IPS DF 4.7 (cell line): ENCODE measurements at regions not wholly inside any gene's neighbourhood (a gene's known extent, or its start where the extent isn't known, plus 50 kb on each side); places are given as distances from the start of the nearest gene placed in this dataset.

Experiments used
- DNase-seq: peaks from one replicate; pipeline ENCODE4 v3.0.0-alpha.2; 2013; ENCODE audit warnings: low spot score; ENCODE audit errors: extremely low read depth

GRCh38 chr3:88542916-88543315 is 393.2 kb downstream of the C3orf38 start:
- no peak for DNase-seq

GRCh38 chr3:88572450-88572849 is 422.7 kb downstream of the C3orf38 start:
- DNase-seq: no peak

GRCh38 chr3:88573472-88573871 is 423.7 kb downstream of the C3orf38 start:
- DNase-seq: no peak

GRCh38 chr3:88574146-88574545 is 424.4 kb downstream of the C3orf38 start:
- no peak for DNase-seq

GRCh38 chr3:88584451-88584850 is 434.7 kb downstream of the C3orf38 start:
- no peak for DNase-seq

GRCh38 chr3:88586121-88586640 is 436.4 kb downstream of the C3orf38 start:
- no peak for DNase-seq

- no peak for DNase-seq
These were observed 439.4 kb downstream of the C3orf38 start for GRCh38 chr3:88589138-88589537.

- no peak for DNase-seq
These were observed 445.3 kb downstream of the C3orf38 start for GRCh38 chr3:88595026-88595425.

- DNase-seq: no peak
These were observed 446.7 kb downstream of the C3orf38 start for GRCh38 chr3:88596451-88596850.

GRCh38 chr3:88610820-88611219 is 461.1 kb downstream of the C3orf38 start:
- DNase-seq: no peak

GRCh38 chr3:88611826-88612326 is 462.1 kb downstream of the C3orf38 start:
- DNase-seq: no peak

GRCh38 chr3:88616413-88616812 is 466.7 kb downstream of the C3orf38 start:
- no peak for DNase-seq

GRCh38 chr3:88617283-88617682 is 467.5 kb downstream of the C3orf38 start:
- no peak for DNase-seq

GRCh38 chr3:88618021-88618645 is 468.4 kb downstream of the C3orf38 start:
- DNase-seq: no peak

- DNase-seq: no peak
These were observed 471.8 kb downstream of the C3orf38 start for GRCh38 chr3:88621586-88621985.

- no peak for DNase-seq
These were observed 473.9 kb downstream of the C3orf38 start for GRCh38 chr3:88623709-88624108.

GRCh38 chr3:88626456-88627120 is 476.8 kb downstream of the C3orf38 start:
- DNase-seq: no peak

- DNase-seq: no peak
These were observed 478.5 kb upstream of the EPHA3 start for GRCh38 chr3:88628901-88629300.

GRCh38 chr3:88632226-88632625 is 475.2 kb upstream of the EPHA3 start:
- DNase-seq: no peak

- no peak for DNase-seq
These were observed 466.8 kb upstream of the EPHA3 start for GRCh38 chr3:88640581-88640980.

- no peak for DNase-seq
These were observed 466.3 kb upstream of the EPHA3 start for GRCh38 chr3:88641033-88641604.

- DNase-seq: no peak
These were observed 450.0 kb upstream of the EPHA3 start for GRCh38 chr3:88657459-88657858.

GRCh38 chr3:88661433-88661824 is 446.0 kb upstream of the EPHA3 start:
- no peak for DNase-seq
